ENCODE measurements at regions not wholly inside any gene's neighbourhood (a gene's known extent, or its start where the extent isn't known, plus 50 kb on each side); places are given as distances from the start of the nearest gene placed in this dataset.

DNA sequence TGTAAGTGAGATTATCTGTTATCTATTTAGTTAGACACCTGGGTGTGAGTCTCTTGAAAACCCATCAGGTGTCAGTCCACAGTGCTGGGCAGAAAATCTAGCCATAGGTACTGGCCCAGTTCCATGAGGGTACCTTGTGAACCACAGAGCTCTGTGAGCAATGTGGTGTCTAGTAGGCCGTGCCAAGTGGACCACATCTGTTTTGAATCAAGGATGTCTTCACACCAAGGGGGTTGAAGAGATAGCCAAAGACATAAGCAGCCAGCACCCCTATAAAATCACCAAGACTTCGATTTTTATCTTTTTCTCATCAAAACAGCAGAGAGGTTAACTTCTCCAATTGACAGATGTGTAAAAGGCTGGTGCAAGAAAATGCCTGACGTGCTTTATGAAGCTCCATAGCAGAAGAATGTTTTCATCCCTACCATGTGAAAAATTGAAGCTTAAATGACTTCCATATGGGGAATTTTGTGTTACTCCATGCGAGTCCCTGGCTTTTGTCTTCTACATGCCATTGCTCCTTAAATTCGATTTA lies 368.7 kb downstream of the HAO1 start:
- DNase-seq = no peak

- DNase-seq = no peak
These were observed 360.4 kb downstream of the HAO1 start for GRCh38 chr20:7579888-7580287.

- DNase-seq = no peak
These were observed 355.1 kb downstream of the HAO1 start for GRCh38 chr20:7585126-7585679.

GRCh38 chr20:7586481-7586880 lies 353.8 kb downstream of the HAO1 start:
- DNase-seq = no peak

DNA sequence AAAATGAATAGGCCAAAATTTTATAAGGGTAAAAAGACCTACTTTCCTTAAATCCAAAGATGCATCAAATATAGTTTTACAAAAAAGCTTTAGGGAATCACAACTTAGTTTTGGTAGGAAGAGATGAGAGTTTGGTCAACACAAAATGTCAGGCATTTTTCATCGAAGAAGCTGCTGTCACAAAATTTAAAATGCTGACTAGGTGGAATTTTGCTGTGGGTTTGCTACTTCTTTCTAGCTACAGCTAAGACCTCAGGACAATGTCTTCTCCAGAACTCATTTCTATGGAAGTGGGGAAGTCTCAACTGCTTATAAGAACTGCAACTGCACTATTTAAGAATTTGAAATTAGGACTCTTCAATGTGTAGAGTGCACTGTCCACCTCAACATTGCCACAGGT lies 351.1 kb downstream of the HAO1 start:
- DNase-seq = no peak

GRCh38 chr20:7596541-7596940 lies 343.7 kb downstream of the HAO1 start:
- DNase-seq = no peak

DNA sequence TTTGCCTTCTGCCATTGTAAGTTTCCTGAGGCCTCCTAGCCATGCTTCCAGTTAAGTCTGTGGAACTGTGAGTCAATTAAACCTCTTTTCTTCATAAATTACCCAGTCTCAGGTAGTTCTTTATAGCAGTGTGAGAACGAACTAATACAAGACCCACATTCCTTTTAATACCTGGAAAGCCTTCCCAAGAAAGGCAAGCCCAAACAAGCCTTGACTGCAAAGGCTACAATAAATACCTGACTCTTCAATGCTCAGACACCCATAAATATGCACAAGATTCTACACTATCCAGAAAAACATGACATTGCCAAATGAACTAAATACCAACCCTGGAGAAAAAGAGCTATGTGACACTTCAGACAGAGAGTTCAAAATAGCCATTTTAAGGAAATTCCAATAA lies 338.8 kb downstream of the HAO1 start:
- DNase-seq = no peak

GRCh38 chr20:7606941-7607340 lies 333.3 kb downstream of the HAO1 start:
- DNase-seq = no peak

- DNase-seq = no peak
These were observed 332.0 kb downstream of the HAO1 start for GRCh38 chr20:7608250-7608649.

DNA sequence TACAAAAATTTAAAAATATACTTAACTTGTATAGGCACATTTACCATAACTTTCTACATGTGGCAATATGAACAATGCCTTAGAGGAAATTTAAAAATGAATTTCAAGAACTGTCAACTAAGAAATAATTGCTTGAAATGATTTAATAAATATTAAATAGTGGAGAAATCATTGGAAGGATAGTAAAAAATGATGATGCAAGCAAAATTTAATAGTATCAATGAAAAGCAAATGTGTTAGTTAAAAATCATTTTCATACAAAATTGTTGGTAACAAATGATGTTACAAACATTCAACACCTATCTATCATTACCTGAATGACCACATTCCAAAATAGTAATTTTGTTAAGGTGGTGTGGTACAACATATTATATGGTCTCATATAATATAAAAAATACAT lies 331.0 kb downstream of the HAO1 start:
- DNase-seq = no peak

DNA sequence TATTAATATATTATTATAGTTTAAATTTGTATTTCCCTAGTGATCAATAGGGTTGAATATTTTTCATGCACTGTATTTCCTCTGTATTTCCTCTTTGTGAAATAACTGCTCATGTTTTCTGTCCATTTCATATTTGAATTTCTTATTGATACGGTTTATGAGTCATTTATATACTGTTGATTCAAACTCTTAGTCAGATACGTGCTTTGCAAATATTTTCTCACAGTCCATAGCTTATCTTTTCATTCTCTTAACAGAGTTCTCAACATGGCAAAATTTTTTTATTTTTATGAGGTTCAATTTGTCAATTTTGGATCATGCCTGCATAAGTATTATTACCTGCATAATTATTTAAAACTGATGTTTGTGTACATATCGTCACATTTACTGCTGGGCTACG lies 329.6 kb downstream of the HAO1 start:
- no peak for DNase-seq

- no peak for DNase-seq
These were observed 322.5 kb downstream of the HAO1 start for GRCh38 chr20:7617797-7618196.

DNA sequence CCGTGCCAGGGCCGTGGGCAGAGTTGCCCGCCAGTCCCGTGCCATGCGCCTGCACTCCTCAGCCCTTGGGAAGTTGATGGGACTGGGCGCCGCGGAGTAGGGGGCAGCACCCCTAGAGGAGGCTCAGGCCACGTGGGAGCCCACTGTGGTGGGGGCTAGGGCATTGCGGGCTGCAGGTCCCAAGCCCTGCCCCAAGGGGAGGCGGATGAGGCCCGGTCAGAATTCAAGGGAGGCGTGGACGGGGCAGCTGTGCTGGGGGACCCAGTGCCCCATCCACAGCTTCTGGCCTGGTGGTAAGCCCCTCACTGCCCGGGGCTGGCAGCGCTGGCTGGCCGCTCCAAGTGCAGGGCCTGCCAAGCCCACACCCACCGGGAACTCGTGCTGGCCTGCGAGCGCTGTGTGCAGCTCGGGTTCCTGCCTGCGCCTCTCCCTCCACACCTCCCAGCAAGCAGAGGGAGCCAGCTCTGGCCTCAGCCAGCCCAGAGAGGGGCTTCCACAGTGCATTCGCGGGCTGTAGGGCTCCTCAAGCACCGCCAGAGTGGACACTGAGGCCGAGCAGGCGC lies 317.8 kb downstream of the HAO1 start:
- DNase-seq = no peak

DNA sequence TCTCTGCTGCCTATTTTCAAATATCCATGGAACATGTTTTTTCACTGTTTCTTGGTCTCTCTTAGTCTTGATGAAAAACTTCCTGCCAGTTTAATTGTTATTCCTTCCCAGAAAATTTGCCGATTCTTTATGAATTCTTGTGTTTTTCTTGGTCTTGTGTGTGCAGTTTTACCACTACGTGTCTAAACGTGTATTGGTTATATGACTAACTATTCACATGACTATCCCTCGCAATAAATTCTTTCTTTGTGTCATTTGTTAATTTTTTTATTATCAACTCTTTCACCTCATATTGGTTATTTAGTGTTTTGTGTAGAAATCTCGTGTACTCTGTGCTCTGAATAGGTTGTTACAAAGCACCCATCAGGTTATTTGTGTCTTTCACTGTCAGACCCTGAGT lies 315.4 kb downstream of the HAO1 start:
- DNase-seq = no peak

DNA sequence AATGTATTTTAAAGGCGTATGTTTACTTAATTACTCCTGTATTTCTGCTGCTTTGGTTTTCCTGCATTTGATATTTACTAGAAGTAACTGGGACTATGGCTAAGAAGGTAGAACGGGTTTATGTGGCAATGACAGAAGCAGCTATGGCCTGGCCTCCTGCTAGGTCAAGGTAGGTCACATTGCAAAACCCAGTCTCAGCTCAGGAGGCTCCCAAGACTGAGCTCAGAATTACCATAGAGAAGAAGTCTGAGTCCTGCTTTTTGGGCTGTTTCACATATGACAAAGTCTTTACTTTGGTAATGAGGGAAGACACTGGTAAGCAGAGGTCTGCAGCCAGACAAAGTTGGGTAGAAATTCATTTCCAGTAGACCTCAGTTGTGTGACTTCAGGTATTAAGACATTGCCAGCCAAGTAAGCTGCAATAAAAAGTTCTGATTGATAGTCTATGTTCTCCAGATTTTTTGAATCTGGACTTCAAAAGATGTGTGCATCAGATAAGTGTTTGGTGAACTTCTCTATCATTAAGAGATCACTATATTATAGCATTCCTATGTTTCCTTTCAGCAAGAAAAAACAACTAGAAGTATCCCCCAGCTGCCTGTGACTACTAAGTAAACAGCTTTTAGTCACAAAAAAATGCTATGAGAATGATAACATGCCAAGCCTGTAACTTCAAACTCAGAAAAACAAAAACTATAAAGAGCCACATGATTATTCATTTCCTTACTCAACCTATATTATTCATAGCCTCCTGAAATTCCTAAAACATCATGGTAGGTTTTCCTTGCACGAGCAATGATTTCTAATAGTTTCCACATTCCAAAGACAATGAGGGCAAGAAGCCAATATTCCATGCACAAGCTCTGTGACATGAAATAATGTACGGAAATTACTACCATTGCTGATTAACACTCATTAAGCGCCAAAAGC lies 312.3 kb downstream of the HAO1 start:
- DNase-seq = no peak

GRCh38 chr20:7629880-7630279 lies 310.4 kb downstream of the HAO1 start:
- DNase-seq = no peak

DNA sequence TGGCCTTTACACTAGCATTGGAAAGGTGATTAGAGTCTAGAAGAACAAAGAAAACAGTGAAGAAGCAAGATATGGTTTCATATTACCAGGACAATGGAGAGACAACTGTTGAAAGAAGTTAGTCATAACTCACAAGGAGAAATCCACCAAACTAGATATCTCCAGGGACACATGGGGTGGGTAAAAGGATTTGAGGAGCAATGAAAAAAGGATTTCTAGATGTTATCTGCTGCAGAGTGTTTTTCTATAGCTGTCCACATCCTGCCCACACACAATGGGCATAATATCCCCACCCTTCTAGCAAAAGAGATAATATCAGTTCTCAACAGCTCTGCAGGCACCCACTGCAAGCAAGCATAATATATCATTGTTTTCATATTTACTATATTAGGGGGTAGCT lies 303.1 kb downstream of the HAO1 start:
- DNase-seq = no peak

DNA sequence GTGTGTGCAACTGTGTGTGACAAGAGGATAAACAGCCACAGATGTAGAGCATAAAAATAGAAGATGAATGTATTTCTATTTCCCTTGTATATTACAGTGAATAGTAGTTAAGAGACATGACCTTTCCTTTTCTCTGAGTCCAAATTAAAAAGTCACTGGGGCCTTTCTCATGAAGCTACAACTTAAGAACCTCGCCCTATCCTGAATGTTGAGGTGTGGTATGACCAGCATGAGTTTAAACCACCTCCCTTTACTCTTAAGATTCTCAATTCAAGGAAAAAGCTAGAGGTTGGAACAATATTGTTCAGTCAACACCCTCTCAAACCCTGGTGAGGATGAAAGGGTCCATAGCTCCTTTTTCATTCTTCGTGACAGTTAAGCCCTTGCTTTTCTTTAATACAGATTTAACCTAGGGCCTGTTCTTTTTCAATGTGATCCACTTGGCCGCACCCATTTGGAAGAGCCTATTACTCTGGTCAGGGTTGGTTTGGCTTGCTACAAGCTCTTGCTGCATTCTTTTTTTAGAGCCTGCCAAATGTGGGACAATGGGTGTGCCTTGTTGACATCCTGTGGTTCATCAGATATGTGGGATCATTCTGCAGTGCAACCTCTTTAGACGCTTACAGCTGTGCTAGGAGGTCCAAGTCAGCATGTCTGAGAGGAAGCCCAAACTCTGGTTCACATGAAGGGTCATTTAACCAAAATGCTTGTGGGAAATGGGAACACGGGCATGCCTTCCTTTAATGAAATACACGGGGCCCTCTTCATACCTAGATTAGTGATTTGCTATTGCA lies 290.0 kb downstream of the HAO1 start:
- DNase-seq = no peak

DNA sequence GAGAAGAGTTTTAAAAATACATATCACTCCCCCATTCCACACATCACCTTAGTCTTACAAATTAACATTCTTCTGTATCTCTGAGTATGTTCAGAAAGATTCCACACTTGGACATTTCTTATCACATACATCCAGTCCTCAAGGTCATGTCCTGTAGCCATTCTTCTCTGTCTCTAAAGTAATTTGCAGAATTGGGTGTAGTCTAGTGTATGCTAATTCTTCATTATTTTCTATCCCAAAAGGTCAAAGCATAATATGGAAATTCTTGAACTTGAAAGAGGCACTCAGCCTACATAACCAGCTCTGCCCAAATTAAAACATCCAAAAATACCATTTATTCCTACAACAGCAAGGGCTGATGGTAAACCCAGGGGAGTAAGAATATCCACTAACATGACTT lies 286.0 kb downstream of the HAO1 start:
- no peak for DNase-seq

- no peak for DNase-seq
These were observed 283.4 kb downstream of the HAO1 start for GRCh38 chr20:7656687-7657467.

- no peak for DNase-seq
These were observed 282.7 kb downstream of the HAO1 start for GRCh38 chr20:7657569-7657968.

GRCh38 chr20:7660165-7660564 lies 280.1 kb downstream of the HAO1 start:
- no peak for DNase-seq

Data from stimulated activated CD4-positive, alpha-beta T cell treated with anti-CD3 and anti-CD28 coated beads, Interleukin-2, amount 100 ng/mL, for 24 hours (primary cell).